Right lobe of liver (tissue), 6 donors: ENCODE measurements at regions not wholly inside any gene's neighbourhood (a gene's known extent, or its start where the extent isn't known, plus 50 kb on each side); places are given as distances from the start of the nearest gene placed in this dataset.

Experiments used
- ATAC-seq, 4 donors: fragments of 200-7000 bp; cut with Tn5 transposase; one replicate each; pipeline ENCODE4 v1.9.1; 2020; ENCODE audit warnings: mild to moderate bottlenecking in 4 of 4, moderate library complexity in 4 of 4
- DNase-seq, 3 donors: peaks; one replicate each; pipeline ENCODE4 v3.0.0-alpha.2; 2020
- H3K27ac ChIP-seq, 3 donors: fragments of 200-600 bp; one replicate each; pipeline ENCODE4 v1.8.0; 2022
- H3K27me3 ChIP-seq, 2 donors: fragments of 200-600 bp; one replicate each; pipeline ENCODE4 v1.8.0; 2022
- H3K36me3 ChIP-seq, 4 donors: fragments of 200-600 bp; sonication (generic) in 1 of 4; one replicate each; pipeline versions ENCODE4 v1.5.1 to v1.8.0; 2017 to 2022; ENCODE audit warnings: control low read depth in 1 of 4
- H3K4me1 ChIP-seq, 4 donors: fragments of 200-600 bp; sonication (generic) in 1 of 4; one replicate each; pipeline versions ENCODE4 v1.5.1 to v1.8.0; 2017 to 2022; ENCODE audit warnings: control low read depth in 1 of 4
- H3K4me3 ChIP-seq, 3 donors: fragments of 200-600 bp; one replicate each; pipeline ENCODE4 v1.8.0; 2022
- H3K9me3 ChIP-seq, 4 donors: fragments of 200-600 bp; sonication (generic) in 1 of 4; one replicate each; pipeline versions ENCODE4 v1.5.1 to v1.8.0; 2017 to 2022; ENCODE audit warnings: control low read depth in 1 of 4
- POLR2A ChIP-seq: fragments of 450-650 bp; IDR thresholded peaks from one replicate; pipeline ENCODE4 v1.6.1; 2017; ENCODE audit warnings: antibody characterized with exemption, mild to moderate bottlenecking
- WGBS: methylation state at CpG from one replicate; pipeline ENCODE4 v1.1.6; 2018; ENCODE audit warnings: low coverage, low lambda C conversion rate; ENCODE audit not compliant: insufficient coverage; ENCODE audit errors: missing lambda C conversion rate; 5-methylcytosine and 5-hydroxymethylcytosine counted together
- intact Hi-C, 2 donors: fragments of 100-400 bp; cut with DNase I; formaldehyde crosslinking; loops; one replicate each; pipeline versions ENCODE4 v1.11.2 to v1.14.1; 2022
- small RNA-seq, 2 experiments: library from RNA; depleted of rRNA; stranded (forward); fragments of <200 nt; gene quantifications; one replicate each; pipeline ENCODE3, GENCODE V24; 2016
- TF ChIP-seq, protein P1 (sequence below), 4 donors: fragments of 200-600 bp in 3 of 4; fragments of 450-650 bp in 1 of 4; IDR thresholded peaks; one replicate each; pipeline versions ENCODE4 v1.5.1 to v1.8.0; 2016 to 2022; ENCODE audit warnings: antibody characterized with exemption in 4 of 4, mild to moderate bottlenecking in 2 of 4
- donor health status: DM: no; HTN: yes; CAD: no.
- donor health status: DM: no; HTN: no; CAD: no.
- donor health status: DM: no; HTN: no; CAD: no.
- donor health status: DM: no; HTN: yes; CAD: no.
- donor health status: DM: no; HTN: yes; CAD: no.

DNA sequence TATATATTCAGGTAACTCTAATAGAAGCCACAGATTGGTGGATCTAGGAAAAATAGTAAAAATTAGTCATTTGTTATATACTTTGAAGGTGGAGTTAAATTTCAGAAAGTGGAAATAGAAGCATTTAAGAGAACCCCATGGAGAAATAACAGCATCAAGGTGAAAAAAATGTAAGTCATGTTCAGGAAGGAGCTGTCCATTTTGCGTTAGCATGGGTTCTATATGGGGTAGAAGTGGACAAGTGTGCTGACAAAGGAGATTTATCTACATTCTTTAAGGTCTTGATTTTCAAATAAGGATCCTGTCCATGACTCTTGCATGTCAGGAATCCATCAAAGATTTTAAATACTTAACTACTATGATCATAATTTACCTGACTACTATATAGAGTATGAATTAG is 50.2 kb upstream of the ROBO1 start:
- peaks cover 0 to 7% (median 0%) of the 10 kb centered on the region in 4 donors for H3K9me3 ChIP-seq
- H3K4me3 ChIP-seq, result no peak overlapping the region
- no peaks in the 10 kb centered on the region for H3K27me3 ChIP-seq
- TF ChIP-seq POLR2A, result no peak
- TF ChIP-seq, protein P1, sequence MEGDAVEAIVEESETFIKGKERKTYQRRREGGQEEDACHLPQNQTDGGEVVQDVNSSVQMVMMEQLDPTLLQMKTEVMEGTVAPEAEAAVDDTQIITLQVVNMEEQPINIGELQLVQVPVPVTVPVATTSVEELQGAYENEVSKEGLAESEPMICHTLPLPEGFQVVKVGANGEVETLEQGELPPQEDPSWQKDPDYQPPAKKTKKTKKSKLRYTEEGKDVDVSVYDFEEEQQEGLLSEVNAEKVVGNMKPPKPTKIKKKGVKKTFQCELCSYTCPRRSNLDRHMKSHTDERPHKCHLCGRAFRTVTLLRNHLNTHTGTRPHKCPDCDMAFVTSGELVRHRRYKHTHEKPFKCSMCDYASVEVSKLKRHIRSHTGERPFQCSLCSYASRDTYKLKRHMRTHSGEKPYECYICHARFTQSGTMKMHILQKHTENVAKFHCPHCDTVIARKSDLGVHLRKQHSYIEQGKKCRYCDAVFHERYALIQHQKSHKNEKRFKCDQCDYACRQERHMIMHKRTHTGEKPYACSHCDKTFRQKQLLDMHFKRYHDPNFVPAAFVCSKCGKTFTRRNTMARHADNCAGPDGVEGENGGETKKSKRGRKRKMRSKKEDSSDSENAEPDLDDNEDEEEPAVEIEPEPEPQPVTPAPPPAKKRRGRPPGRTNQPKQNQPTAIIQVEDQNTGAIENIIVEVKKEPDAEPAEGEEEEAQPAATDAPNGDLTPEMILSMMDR (IDR thresholded peaks at IDR 0.05), result no peak
- ATAC-seq, result no peak
- intact Hi-C loops, result no loop called here
- no peaks in the 10 kb centered on the region for H3K36me3 ChIP-seq
- H3K4me1 ChIP-seq, result no peaks in the 10 kb centered on the region
- no peak overlapping the region for H3K27ac ChIP-seq
- DNase-seq, result no peak
- WGBS, result 73% methylated on average over 1 of the region's 1 CpG

Small RNAs in the stretch of these regions (small RNA-seq; reads per million reads assigned to genes)
- gene AC108740.1, result 0 reads per million in 2 experiments
